ENCODE measurements at regions not wholly inside any gene's neighbourhood (a gene's known extent, or its start where the extent isn't known, plus 50 kb on each side); places are given as distances from the start of the nearest gene placed in this dataset.

DNA sequence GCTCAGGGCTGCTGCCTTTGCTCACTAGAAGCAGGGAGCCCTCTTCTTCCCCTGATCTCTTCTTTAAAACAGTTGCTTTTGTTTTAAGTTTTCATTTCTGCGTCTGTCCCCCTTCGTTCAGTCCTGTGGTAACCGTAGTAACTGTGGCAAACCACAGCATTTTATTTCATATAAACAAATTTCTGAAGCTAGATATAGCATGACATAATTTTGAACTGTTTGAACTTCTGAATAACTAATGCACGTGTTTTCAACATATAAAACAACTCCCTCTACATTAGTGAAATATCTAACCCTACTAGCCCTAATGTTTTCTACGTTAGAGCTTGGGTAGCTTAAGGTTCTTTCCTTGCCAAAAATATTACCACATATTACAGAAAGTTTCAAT lies 104.6 kb downstream of the DISP1 start:
- H3K4me2 ChIP-seq: no peak overlapping the region
- FAIRE-seq: no peak

DNA sequence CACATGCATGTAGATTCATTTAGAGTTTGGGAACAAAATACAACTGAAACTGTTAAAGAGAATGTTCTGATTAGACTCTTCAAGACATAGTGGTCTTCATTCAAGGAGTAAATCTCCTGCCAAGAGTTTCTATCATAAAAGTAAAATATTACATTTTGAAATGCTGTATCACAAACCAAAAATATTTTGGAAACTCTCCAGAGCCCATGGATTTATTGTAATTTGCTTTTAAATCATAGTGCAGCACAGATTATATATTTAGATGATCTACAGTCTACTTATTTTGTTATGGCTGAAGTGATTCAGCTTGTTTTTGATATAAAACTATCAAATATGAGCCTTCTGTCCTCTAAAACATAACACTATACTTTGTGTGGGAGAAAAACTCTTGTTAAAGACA lies 105.3 kb downstream of the DISP1 start:
- ATAC-seq (no peak), FAIRE-seq (no peak), DNase-seq (ENCODE audit: low read depth in 1 of 2, low spot score in 1 of 2) (no peak)
- peaks cover under 1% of the 10 kb centered on the region; the same call in 1 of the 3 replicates for H3K4me1 ChIP-seq
- CTCF ChIA-PET: interaction anchor here (1.0 kb wide), 1 partner anchor 127 kb away, joined by 3 read pairs; no protein-coding TSS in a partner anchor
- H3K9me3 ChIP-seq: peaks cover 11% of the 10 kb centered on the region; the same call in 2 of the 3 replicates
- no peak overlapping the region for H3K4me2 ChIP-seq
- H3K4me3 ChIP-seq: no peak overlapping the region
- POLR2A ChIA-PET: no interaction called here
- no peak overlapping the region for H3K27ac ChIP-seq
- TF ChIP-seq HDAC2 (IDR thresholded peaks at IDR 0.05): no peak
- TF ChIP-seq, protein P1, sequence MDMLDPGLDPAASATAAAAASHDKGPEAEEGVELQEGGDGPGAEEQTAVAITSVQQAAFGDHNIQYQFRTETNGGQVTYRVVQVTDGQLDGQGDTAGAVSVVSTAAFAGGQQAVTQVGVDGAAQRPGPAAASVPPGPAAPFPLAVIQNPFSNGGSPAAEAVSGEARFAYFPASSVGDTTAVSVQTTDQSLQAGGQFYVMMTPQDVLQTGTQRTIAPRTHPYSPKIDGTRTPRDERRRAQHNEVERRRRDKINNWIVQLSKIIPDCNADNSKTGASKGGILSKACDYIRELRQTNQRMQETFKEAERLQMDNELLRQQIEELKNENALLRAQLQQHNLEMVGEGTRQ (IDR thresholded peaks at IDR 0.05): no peak
- TF ChIP-seq RARB (CRISPR knock-in tag; IDR thresholded peaks at IDR 0.05): no peak
- TF ChIP-seq RCOR1 (IDR thresholded peaks at IDR 0.05; ENCODE audit: low read depth, low read length): no peak
- no peak for TF ChIP-seq CBX2 (IDR thresholded peaks at IDR 0.05; ENCODE audit: borderline replicate concordance, low read depth)
- no peak for TF ChIP-seq TFCP2L1 (CRISPR knock-in tag; IDR thresholded peaks at IDR 0.05)
- TF ChIP-seq TP53 (CRISPR knock-in tag; IDR thresholded peaks at IDR 0.05): no peak
- no peak for TF ChIP-seq ZSCAN20 (CRISPR knock-in tag; IDR thresholded peaks at IDR 0.05)
- no peak for TF ChIP-seq NPAS2 (CRISPR knock-in tag; IDR thresholded peaks at IDR 0.05; ENCODE audit: borderline replicate concordance)
- TF ChIP-seq EHF (CRISPR knock-in tag; IDR thresholded peaks at IDR 0.05): no peak

More for the DNA sequence above, 104.6 kb downstream of the DISP1 start:
- Histone ChIP-seq H3K27ac (no peak overlapping the region), H3K4me1 (peaks cover 7% of the 10 kb centered on the region; the same call in 1 of the 3 replicates), H3K9me3 (peaks cover 11% of the 10 kb centered on the region; the same call in 2 of the 3 replicates), H3K4me3 (no peak overlapping the region)
- WGBS (ENCODE audit: missing lambda C conversion rate): 79% methylated on average over 5 of the region's 5 CpGs
- no peak for ATAC-seq
- CTCF ChIA-PET: interaction anchor here (1.0 to 1.2 kb wide), 2 partner anchors 33 to 126 kb away, joined by 3 read pairs; no protein-coding TSS in a partner anchor
- POLR2A ChIA-PET: no interaction called here
- TF ChIP-seq, protein P2, sequence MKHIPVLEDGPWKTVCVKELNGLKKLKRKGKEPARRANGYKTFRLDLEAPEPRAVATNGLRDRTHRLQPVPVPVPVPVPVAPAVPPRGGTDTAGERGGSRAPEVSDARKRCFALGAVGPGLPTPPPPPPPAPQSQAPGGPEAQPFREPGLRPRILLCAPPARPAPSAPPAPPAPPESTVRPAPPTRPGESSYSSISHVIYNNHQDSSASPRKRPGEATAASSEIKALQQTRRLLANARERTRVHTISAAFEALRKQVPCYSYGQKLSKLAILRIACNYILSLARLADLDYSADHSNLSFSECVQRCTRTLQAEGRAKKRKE (CRISPR knock-in tag; IDR thresholded peaks at IDR 0.05; ENCODE audit: low read depth): no peak
- TF ChIP-seq POLR2AphosphoS2 (conservative IDR thresholded peaks at IDR 0.05; ENCODE audit: low read length): no peak
- TF ChIP-seq, protein P1 (IDR thresholded peaks at IDR 0.05): no peak
- no peak for TF ChIP-seq SREBF2 (IDR thresholded peaks at IDR 0.05)
- no peak for TF ChIP-seq FOXS1 (CRISPR knock-in tag; IDR thresholded peaks at IDR 0.05)
- TF ChIP-seq NR3C1 (IDR thresholded peaks at IDR 0.05): no peak
- TF ChIP-seq, protein P3, sequence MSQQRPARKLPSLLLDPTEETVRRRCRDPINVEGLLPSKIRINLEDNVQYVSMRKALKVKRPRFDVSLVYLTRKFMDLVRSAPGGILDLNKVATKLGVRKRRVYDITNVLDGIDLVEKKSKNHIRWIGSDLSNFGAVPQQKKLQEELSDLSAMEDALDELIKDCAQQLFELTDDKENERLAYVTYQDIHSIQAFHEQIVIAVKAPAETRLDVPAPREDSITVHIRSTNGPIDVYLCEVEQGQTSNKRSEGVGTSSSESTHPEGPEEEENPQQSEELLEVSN (IDR thresholded peaks at IDR 0.05; ENCODE audit: borderline replicate concordance, low read depth): no peak
- DNase-seq (ENCODE audit: low read depth in 1 of 2, low spot score in 1 of 2): no peak

DNA sequence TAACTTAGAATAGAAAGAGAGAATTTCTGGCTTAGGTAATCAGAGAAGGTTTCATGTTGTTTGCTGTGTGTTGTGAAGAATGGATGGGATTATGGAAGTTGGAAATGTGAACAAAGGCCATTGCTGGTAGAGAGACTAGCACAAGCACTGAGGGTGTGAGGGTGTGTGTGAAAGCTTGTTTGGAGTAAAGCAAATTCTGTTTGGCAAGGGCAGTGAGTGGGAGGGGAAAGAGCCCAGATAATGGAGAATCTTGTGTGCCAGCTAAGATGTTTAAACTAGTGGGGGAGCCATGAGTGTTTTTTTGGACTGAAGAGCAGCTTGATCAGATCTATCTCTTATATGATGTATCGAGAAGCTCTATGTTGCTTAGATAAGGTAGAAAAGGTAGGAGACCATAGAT lies 107.1 kb downstream of the DISP1 start:
- Histone ChIP-seq H3K4me1 (no peaks in the 10 kb centered on the region), H3K4me2 (no peak overlapping the region), H3K27ac (no peak overlapping the region), H3K9me3 (peaks cover 7% of the 10 kb centered on the region; the same call in 2 of the 3 replicates), H3K4me3 (no peak overlapping the region)
- POLR2A ChIA-PET: no interaction called here
- 78% methylated on average over 1 of the region's 1 CpG for WGBS (ENCODE audit: missing lambda C conversion rate)
- DNase-seq (ENCODE audit: low read depth in 1 of 2, low spot score in 1 of 2) (no peak), FAIRE-seq (no peak), ATAC-seq (no peak)
- TF ChIP-seq ZNF302 (CRISPR knock-in tag; IDR thresholded peaks at IDR 0.05) (no peak), RNF2 (IDR thresholded peaks at IDR 0.05; ENCODE audit: borderline replicate concordance, low read depth) (no peak), ESRRA (IDR thresholded peaks at IDR 0.05; ENCODE audit: borderline replicate concordance, low read length) (no peak), JUNB (IDR thresholded peaks at IDR 0.05) (no peak), RFX5 (IDR thresholded peaks at IDR 0.05) (no peak), FOSB (CRISPR knock-in tag; IDR thresholded peaks at IDR 0.05) (no peak), RCOR1 (IDR thresholded peaks at IDR 0.05; ENCODE audit: low read depth, low read length) (no peak), SMC3 (IDR thresholded peaks at IDR 0.05) (no peak), RARB (CRISPR knock-in tag; IDR thresholded peaks at IDR 0.05) (no peak), SREBF2 (IDR thresholded peaks at IDR 0.05) (no peak), EHF (CRISPR knock-in tag; IDR thresholded peaks at IDR 0.05) (no peak), NPAS2 (CRISPR knock-in tag; IDR thresholded peaks at IDR 0.05; ENCODE audit: borderline replicate concordance) (no peak), EP300 (IDR thresholded peaks at IDR 0.05) (no peak)
- TF ChIP-seq, protein P3 (IDR thresholded peaks at IDR 0.05; ENCODE audit: borderline replicate concordance, low read depth): no peak
- TF ChIP-seq, protein P4, sequence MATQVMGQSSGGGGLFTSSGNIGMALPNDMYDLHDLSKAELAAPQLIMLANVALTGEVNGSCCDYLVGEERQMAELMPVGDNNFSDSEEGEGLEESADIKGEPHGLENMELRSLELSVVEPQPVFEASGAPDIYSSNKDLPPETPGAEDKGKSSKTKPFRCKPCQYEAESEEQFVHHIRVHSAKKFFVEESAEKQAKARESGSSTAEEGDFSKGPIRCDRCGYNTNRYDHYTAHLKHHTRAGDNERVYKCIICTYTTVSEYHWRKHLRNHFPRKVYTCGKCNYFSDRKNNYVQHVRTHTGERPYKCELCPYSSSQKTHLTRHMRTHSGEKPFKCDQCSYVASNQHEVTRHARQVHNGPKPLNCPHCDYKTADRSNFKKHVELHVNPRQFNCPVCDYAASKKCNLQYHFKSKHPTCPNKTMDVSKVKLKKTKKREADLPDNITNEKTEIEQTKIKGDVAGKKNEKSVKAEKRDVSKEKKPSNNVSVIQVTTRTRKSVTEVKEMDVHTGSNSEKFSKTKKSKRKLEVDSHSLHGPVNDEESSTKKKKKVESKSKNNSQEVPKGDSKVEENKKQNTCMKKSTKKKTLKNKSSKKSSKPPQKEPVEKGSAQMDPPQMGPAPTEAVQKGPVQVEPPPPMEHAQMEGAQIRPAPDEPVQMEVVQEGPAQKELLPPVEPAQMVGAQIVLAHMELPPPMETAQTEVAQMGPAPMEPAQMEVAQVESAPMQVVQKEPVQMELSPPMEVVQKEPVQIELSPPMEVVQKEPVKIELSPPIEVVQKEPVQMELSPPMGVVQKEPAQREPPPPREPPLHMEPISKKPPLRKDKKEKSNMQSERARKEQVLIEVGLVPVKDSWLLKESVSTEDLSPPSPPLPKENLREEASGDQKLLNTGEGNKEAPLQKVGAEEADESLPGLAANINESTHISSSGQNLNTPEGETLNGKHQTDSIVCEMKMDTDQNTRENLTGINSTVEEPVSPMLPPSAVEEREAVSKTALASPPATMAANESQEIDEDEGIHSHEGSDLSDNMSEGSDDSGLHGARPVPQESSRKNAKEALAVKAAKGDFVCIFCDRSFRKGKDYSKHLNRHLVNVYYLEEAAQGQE (IDR thresholded peaks at IDR 0.05): no peak
- TF ChIP-seq, protein P1 (IDR thresholded peaks at IDR 0.05): no peak
- CTCF ChIA-PET: no interaction called here
